GM23338 (cell line): ENCODE measurements at regions not wholly inside any gene's neighbourhood (a gene's known extent, or its start where the extent isn't known, plus 50 kb on each side); places are given as distances from the start of the nearest gene placed in this dataset.

Experiments
- CREB1 ChIP-seq: fragments of 250-450 bp; sonication (Bioruptor Pico); IDR thresholded peaks from 2 replicates; pipeline ENCODE4 v1.5.0; 2020; ENCODE audit warnings: low read depth, mild to moderate bottlenecking, moderate library complexity
- EZH2 ChIP-seq: fragments of 200-600 bp; sonication (generic); IDR thresholded peaks from one replicate; pipeline ENCODE4 v1.8.0; 2017; ENCODE audit warnings: antibody characterized with exemption, mild to moderate bottlenecking, low read depth; ENCODE audit not compliant: unreplicated experiment
- EZH2phosphoT487 ChIP-seq: fragments of 200-600 bp; sonication (generic); IDR thresholded peaks from one replicate; pipeline ENCODE4 v1.8.1; 2018; ENCODE audit warnings: antibody characterized with exemption; ENCODE audit not compliant: unreplicated experiment
- JUNB ChIP-seq: IDR thresholded peaks from one replicate; pipeline ENCODE4 v1.6.1; 2016; ENCODE audit warnings: antibody characterized with exemption; ENCODE audit not compliant: unreplicated experiment
- NANOG ChIP-seq: IDR thresholded peaks from 2 replicates; pipeline ENCODE4 v1.6.1; 2016; ENCODE audit warnings: antibody characterized with exemption, borderline replicate concordance
- POLR2AphosphoS5 ChIP-seq: IDR thresholded peaks from 2 replicates; pipeline ENCODE4 v1.6.1; 2016; ENCODE audit warnings: antibody characterized with exemption, low read depth
- ZNF114 ChIP-seq: fragments of 250-450 bp; sonication (Bioruptor Pico); IDR thresholded peaks from 2 replicates; pipeline ENCODE4 v1.5.0; 2020; ENCODE audit warnings: mild to moderate bottlenecking, moderate library complexity
- TF ChIP-seq, protein P1 (sequence below), 2 experiments: fragments of 200-600 bp in 1 of 2; sonication (generic) in 1 of 2; conservative IDR thresholded peaks; 2 replicates each; pipeline versions ENCODE4 v1.5.1 to v1.6.1; 2016 to 2017; ENCODE audit warnings: antibody characterized with exemption in 2 of 2, low read depth in 2 of 2, mild to moderate bottlenecking in 2 of 2, moderate library complexity in 1 of 2
- TF ChIP-seq, protein P2 (sequence below): IDR thresholded peaks from one replicate; pipeline ENCODE4 v1.6.1; 2018; ENCODE audit warnings: antibody characterized with exemption; ENCODE audit not compliant: unreplicated experiment
- TF ChIP-seq, protein P3 (sequence below): IDR thresholded peaks from 2 replicates; pipeline ENCODE4 v1.6.1; 2016; ENCODE audit warnings: antibody characterized with exemption

DNA sequence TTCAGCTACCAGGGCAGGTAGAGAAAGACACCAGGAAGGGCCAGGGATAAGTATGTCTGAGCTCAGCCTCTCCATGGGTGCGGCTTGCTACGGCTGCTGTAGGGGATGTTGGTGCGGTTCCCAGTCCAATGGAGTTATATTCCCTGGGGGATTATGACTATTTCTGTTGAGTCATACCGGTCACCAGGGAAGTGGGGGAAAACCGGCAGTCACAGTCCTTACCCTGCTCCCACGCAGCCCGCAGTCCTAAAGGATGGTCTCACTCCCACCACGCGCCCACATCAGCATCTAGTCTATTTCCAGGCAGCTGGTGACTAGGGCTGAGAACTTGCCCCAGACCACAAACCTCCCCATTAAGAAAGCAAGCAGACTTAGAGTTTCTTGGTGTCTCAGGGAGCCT lies 191.6 kb downstream of the VEGFC start:
- TF ChIP-seq POLR2AphosphoS5 (no peak), EZH2phosphoT487 (no peak), EZH2 (no peak), ZNF114 (CRISPR knock-in tag) (no peak), JUNB (no peak), NANOG (no peak), CREB1 (CRISPR knock-in tag) (no peak)
- TF ChIP-seq, protein P1, sequence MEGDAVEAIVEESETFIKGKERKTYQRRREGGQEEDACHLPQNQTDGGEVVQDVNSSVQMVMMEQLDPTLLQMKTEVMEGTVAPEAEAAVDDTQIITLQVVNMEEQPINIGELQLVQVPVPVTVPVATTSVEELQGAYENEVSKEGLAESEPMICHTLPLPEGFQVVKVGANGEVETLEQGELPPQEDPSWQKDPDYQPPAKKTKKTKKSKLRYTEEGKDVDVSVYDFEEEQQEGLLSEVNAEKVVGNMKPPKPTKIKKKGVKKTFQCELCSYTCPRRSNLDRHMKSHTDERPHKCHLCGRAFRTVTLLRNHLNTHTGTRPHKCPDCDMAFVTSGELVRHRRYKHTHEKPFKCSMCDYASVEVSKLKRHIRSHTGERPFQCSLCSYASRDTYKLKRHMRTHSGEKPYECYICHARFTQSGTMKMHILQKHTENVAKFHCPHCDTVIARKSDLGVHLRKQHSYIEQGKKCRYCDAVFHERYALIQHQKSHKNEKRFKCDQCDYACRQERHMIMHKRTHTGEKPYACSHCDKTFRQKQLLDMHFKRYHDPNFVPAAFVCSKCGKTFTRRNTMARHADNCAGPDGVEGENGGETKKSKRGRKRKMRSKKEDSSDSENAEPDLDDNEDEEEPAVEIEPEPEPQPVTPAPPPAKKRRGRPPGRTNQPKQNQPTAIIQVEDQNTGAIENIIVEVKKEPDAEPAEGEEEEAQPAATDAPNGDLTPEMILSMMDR (conservative IDR thresholded peaks at IDR 0.05; ENCODE audit: low read depth in 2 of 2) = no peak
- TF ChIP-seq, protein P2, sequence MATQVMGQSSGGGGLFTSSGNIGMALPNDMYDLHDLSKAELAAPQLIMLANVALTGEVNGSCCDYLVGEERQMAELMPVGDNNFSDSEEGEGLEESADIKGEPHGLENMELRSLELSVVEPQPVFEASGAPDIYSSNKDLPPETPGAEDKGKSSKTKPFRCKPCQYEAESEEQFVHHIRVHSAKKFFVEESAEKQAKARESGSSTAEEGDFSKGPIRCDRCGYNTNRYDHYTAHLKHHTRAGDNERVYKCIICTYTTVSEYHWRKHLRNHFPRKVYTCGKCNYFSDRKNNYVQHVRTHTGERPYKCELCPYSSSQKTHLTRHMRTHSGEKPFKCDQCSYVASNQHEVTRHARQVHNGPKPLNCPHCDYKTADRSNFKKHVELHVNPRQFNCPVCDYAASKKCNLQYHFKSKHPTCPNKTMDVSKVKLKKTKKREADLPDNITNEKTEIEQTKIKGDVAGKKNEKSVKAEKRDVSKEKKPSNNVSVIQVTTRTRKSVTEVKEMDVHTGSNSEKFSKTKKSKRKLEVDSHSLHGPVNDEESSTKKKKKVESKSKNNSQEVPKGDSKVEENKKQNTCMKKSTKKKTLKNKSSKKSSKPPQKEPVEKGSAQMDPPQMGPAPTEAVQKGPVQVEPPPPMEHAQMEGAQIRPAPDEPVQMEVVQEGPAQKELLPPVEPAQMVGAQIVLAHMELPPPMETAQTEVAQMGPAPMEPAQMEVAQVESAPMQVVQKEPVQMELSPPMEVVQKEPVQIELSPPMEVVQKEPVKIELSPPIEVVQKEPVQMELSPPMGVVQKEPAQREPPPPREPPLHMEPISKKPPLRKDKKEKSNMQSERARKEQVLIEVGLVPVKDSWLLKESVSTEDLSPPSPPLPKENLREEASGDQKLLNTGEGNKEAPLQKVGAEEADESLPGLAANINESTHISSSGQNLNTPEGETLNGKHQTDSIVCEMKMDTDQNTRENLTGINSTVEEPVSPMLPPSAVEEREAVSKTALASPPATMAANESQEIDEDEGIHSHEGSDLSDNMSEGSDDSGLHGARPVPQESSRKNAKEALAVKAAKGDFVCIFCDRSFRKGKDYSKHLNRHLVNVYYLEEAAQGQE = no peak
- TF ChIP-seq, protein P3, sequence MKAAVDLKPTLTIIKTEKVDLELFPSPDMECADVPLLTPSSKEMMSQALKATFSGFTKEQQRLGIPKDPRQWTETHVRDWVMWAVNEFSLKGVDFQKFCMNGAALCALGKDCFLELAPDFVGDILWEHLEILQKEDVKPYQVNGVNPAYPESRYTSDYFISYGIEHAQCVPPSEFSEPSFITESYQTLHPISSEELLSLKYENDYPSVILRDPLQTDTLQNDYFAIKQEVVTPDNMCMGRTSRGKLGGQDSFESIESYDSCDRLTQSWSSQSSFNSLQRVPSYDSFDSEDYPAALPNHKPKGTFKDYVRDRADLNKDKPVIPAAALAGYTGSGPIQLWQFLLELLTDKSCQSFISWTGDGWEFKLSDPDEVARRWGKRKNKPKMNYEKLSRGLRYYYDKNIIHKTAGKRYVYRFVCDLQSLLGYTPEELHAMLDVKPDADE = no peak
